ENCODE measurements at regions not wholly inside any gene's neighbourhood (a gene's known extent, or its start where the extent isn't known, plus 50 kb on each side); places are given as distances from the start of the nearest gene placed in this dataset.

DNA sequence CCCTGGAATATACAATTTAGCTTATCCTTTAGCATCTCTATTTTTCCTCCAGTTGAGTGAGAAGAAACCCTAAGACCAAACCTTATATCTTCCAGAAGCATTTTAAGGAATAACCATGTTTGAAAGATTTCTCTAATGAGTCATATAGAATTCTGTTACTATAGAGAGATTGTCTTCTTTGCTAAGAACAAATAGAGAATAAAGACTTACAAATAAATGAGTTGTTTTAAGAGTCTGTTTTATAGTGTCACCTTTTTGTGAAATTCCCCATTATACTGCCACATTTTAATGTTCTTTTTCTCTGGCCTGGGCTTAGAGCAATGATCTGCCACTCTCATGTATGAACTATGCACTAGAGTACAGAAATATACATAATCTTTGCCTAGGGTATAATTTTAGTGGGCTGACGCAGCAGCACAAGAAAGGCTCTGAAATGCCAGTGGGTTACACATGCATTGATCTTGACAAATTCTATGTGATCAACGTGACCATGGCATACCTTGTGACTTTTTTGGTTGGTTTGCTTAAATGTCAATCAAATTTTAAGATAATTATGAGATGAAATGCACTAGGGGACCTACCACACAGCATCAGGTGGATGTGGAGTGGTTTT lies 145.1 kb upstream of the MKLN1 start:
- no peak for DNase-seq (ENCODE audit: low read depth in 2 of 2)

DNA sequence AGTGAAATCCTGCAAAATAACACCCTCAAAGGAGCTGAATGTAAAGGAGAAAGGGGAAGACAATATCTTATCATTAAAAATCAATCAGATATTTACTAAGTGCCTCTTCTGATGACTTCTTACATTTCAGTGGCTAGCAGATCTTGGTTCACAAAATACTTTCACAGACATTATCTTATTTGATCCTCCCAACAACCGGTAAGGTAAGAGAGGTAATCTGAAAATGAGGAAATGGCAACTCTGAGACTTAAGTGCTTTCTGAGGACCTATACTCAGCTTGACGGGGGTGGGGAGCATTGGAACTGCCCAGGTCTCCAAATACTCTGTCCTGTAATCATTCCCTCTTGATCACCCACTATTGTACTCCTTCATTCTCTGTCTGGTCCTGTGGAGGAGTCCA lies 144.6 kb upstream of the MKLN1 start:
- no peak for DNase-seq (ENCODE audit: low read depth in 2 of 2)

DNA sequence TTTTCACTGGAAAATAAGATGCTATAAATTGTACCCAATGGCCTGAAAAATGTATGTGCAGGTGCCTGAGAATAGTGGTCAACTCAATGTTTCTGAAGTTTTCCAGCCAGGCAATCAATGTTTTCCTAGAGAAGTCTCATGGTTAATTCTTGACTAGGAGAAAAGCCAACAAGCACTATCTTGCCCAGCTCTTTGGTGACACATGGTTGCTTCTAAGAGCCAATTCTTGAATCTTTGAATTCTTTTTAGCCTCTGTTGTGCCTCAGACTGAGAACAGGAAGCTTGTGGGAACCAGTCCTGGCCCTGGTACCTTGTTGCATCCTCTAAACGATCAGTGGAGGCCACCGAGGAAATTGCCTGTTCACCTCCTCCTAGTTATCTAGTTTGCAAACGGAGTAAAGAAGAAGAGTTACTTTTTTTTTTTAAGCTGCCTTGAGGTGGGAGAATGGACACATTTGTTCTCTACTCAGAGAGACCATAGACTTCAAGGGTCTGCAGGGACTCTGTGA lies 144.0 kb upstream of the MKLN1 start:
- DNase-seq (ENCODE audit: low read depth in 2 of 2), result no peak

DNA sequence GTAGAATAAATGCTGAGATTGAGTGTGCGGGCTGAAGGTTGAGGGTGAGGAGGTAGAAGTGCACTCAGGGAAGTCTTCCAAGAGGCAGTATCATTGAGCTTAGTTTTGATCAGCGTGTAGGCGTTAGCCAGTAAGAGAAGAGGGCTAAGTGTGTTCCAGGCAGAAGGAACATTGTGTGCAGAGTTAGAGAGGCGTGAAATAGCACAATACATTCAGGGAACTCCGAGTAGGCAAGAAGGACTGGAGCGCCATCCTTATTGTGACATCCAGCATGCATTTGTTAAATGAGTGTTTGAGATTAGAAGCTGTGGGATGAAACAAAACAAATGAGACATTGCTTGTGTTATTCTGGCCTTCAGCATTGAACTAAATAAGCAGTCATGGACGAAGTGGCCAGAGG lies 140.9 kb upstream of the MKLN1 start:
- DNase-seq (ENCODE audit: low read depth in 2 of 2), result no peak

DNA sequence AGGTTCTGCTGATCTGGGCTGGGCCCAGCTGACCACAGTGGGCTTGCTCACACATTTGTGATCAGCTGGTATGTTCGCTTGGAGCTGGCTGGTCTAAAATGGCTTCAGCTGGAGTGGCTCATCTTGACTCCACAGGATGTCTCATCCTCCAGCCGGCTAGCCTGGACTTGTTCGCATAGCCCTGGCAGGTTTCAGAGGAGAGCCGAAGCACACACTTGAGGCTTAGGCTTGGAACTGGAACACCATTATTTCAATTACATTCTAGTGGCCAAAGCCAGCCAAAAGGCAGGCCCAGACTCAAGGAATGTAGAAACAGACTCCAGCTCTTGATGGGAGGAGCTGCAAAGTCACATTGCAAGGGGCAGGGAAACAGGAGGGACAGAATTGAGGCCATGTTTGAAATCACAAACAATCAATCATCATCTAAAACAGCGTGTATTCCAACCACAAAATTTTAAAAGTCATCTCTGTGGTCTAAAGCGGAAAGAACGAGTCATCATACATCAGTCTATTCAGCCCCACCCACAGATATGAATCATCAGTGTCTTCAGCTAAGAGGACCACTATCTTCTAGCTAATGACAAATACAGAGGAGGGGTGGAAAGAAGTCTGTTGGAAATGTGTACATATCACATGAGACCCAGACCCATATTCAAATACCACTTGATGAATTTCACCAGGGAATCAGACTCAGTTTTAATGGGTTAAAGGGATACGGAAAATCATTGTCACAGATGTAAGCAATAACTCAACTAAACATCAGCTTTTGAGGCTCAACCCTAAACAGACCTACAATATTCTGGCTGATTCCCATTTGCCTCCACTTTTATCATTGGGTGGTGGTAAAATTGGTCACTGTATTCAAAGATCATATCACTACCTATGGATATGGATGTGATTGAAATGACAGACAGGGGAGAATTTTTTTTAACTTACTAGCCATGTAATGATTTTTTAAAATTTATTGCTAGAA lies 139.0 kb upstream of the MKLN1 start:
- DNase-seq (ENCODE audit: low read depth in 2 of 2), result peak; percentile 35 to 38

DNA sequence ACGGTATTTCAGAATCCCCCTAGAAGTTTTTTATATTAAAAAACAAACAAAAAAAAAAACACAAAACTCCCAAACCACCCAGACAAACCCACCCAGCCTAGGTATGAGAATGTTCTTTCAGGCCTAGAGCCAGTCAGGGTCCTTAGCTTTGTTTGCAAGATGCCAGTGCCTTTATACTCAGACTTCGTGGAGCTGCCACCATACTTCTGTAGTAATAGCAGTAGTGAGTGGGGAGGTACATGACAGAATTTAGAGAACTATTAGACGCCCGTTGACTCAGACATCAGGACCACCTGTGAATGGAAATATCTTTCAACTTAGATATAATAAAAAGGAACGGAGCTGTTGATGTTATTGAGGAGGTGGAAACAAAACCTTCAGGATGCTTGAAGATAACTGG lies 138.2 kb upstream of the MKLN1 start:
- no peak for DNase-seq (ENCODE audit: low read depth in 2 of 2)

DNA sequence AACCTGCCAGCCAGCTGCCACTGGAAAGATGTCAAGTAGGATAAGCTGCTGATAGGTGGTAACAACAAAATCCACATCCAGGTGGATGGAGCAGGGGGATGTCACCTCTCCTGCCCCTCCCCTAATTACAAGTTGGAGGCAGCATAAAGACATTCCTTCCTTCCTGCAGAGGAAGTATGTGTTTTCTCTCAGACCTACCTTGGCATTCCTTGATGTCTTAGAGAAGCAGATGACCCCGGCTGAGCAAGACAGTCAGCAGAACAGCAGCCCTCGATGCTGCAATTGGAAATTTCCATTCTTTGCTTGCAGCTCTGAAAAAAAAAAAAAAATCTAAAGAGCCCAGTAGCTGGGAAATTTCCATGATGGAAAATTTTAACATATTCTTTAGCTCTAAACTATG lies 137.5 kb upstream of the MKLN1 start:
- DNase-seq (ENCODE audit: low read depth in 2 of 2), result no peak

DNA sequence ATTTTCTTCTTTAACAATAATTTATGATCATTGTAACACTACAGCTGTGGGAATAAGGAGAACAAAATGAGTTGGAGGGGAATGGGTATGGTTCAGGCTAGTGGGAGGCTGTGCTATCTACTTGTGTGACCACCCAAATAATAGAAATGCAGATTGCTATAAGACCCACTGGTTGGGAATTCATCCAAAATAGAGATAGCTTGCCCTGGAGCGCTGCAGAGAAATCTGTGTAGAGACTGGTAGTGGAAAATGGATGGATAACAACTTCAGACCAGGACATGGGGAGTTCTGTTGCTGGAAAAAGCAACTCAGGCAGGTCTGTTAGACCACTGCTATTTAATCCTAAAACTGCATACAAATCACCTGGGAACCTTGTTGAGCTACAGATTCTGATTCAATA lies 137.1 kb upstream of the MKLN1 start:
- no peak for DNase-seq (ENCODE audit: low read depth in 2 of 2)

DNA sequence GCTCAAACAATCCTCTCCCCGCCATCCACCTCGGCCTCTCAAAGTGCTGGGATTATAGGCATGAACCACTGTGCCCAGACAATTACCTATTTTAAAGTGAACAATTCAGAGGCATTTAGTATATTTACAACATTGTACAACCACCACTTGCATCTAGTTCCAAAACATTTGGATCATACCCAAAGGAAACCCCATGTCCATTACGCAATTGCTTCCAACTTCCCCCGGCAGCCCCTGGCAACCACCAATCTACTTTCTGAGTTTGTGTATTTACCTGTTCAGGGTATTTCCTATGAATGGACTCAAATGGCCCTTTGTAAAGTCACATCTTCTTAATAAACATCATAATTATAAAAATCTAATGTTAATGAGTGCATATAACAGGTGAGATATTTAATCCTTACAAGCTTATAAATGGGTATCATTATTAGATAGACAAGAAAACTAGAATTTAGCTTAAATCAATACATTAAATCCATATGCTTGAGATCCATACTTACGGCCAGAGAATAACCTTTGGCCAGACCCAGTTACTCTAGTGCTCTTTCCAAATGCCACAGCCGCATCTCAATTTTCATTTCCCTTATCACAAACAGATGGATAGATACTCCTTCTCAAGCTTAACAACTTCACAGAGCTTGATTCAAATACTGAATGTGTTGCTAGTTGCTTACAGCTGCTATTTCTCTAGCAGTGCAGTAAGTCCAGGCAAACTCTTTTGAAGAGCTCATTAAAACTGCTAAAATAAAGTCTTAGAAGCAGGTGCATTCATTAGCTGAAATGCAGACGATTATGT lies 133.4 kb upstream of the MKLN1 start:
- DNase-seq (ENCODE audit: low read depth in 2 of 2), result no peak

DNA sequence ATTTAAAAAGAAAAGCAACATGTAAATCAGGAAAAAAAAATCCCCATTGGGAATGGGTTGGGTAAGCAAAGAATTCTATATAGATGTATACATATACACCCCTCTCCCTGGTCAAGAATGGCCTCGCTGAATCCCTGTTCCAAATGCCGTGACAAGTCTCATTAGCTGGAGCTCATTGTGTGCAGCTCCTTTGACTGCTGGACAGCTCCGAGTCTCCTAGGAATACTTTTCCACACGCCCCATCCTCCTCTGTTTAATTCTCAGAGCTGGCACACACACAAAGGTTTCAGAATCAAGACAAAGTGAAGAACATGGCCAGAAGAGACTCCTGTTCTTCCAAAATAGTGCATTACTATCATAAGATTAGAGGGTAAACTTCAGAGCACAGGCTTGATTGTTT lies 130.9 kb upstream of the MKLN1 start:
- no peak for DNase-seq (ENCODE audit: low read depth in 2 of 2)

DNA sequence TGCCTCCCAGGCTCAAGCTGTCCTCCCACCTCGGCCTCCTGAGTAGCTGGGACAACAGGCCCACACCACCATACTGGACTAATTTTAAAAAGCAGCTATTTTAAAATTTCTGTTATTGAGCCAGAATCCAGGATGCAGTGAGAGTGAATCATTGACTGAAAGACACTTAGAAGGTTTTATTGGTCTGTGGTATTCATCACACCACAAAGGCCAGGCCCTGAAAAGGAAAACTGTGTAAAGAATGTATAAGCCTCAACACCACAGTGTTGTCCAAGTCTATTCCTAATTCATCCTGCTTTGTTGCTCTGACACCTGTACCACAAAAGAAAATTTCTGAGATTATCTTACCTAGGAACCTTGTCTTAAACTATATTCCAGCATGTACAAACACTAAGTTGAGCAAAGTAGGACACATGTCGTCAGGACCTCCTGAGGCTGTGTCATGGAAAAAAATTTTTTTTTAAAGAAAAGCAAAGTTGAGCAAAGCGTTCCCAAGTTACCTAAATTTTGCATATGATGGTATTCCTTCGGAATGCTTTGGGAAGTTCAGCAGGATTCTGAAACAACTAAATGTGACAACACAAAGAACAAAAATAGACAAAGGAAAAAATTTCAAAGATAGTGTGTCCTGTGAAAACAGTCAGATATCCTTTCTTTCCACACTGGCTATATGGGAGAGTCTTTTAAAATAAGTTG lies 129.6 kb upstream of the MKLN1 start:
- no peak for DNase-seq (ENCODE audit: low read depth in 2 of 2)

DNA sequence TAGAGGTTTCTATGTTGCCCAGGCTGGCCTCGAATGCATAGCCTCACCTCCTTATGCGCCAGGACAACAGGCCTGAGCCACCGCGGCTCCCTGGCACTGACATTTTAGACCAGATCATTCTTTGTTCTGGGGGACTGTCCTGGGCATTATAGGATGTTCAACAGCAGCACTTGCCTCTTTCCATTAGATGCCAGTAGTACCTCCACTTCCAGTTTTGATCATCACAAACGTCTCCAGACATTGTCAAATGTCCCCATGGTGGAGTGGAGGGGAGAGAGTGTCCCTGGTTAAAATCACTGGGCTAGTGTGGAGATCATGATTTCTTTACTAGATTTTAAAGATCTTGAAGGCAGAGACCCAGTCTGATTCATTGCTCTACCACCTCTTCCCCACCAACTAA lies 125.2 kb upstream of the MKLN1 start:
- no peak for DNase-seq (ENCODE audit: low read depth in 2 of 2)

DNA sequence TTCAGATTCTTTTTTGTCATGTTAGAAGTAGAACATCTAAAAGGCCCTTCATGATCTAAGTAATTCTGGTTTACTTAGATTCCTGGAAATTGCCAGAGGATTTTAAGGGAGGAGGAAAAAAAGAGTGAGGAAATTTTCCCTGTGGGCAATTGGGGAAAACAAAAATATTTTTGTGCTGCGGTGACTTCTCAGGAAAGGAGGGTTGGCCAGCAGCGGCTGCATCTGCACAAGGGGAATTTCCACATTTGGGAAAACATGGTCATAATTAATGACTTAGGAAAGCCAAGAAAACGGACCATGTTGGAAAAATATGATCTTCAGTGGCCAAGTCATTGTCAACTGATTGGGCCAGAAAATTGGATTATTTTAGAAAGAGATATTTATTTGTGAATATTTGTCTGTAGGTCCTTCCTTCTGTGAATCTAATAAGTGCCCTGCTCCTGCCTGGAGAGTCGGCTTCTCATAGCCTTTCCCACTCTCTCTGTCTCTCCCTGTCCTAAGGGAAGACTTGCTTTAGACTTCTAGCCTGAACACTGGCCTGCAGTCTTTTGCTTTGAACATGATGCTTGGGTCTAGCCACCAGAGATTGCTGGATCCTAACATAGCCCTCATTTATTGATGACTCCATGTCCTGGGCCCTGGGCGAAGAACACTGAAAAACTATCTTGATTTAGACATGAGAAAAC lies 124.2 kb upstream of the MKLN1 start:
- no peak for DNase-seq (ENCODE audit: low read depth in 2 of 2)

DNA sequence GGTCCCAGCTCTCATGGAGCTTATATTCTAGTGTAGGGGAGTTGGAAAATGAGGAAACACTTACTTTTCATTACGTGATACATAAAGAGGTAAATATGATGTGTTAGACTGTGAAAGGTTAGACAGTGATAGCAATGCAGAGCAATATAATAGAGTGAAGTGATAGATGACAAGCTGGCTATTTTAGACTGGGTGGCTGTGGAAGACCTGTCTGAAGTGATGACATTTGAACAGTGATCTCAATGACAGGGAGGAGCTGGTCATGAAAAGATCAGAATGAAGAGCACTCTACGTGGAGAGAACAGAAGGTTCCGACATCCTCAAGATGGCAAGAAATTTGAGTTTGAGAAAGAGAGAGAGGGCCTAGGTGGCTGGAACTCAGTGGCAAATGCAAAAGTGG lies 118.9 kb upstream of the MKLN1 start:
- DNase-seq (ENCODE audit: low read depth in 2 of 2), result no peak

DNA sequence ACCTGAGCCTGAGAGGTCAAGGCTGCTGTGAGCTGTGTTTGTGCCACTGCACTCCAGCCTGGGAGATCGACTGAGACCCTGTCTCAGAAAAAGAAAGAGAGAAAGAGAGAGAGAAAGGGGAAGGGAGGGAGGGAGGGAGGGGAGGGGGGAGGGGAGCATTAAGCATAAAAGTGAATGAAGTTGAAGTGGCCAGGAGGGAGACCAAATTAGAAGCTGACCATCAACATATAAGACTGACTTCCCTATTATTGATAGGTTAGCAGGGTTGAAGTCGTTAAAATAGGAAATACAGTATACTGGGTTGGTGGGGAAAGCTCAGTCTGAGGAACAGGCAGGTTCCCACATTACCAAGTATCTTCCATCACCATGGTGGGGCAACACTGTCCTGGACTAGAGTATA lies 117.1 kb upstream of the MKLN1 start:
- DNase-seq (ENCODE audit: low read depth in 2 of 2), result no peak

DNA sequence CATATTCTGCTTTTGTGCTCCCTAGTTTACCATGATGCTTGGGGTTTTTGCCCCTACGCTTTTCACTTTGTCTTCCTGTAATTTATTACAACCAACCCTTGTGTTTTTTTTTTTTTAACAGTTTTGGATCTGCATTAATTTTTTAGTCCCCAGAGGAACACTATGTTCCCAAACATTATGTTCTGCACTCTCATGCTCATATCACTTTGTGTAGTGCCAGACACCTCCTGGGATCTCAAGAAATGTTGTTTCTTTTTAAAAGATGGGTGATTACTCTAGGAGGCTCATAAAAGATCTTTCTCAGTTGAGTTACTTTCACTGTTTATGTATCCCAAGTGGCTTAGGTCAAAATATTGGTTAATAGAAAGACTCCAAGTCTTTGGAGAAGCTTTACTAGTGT lies 116.2 kb upstream of the MKLN1 start:
- DNase-seq (ENCODE audit: low read depth in 2 of 2), result no peak

DNA sequence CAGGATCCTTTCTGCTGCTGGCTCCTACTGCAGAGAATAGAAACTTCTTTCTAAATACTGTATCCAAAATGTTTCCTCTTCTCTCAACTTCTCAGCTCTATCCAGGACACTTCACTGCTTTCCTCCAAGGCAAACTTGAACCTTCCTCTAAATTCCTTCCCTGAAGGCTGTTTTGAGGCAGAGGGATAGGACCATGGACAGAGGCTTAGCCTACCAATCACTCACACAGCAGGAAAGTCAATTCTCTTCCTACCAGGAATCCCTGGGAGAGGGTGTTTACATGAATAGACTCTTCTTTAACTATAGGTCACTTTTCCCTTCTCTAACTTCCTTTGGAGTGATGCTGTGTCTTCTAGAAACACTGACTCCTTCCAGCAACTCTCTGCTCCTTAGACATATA lies 115.6 kb upstream of the MKLN1 start:
- DNase-seq (ENCODE audit: low read depth in 2 of 2), result no peak

DNA sequence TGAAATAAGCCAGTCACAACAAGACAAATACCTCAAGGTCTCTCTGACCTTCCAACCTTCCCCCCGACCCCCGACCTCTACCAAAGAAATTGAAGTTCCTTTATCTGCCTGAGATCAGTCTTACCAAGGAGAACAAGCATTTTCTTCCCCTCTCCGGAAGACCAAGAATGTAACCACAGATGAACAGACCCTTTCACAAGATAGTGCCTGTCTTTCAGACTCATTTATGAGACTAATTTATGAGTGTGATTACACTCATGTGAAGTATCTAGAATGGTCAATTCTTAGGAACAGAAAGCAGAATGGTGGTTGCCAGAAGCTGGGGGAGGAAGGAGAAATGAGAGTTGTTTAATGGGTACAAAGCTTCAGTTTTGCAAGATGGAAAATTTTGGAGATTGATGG lies 108.9 kb upstream of the MKLN1 start:
- no peak for DNase-seq (ENCODE audit: low read depth in 2 of 2)

DNA sequence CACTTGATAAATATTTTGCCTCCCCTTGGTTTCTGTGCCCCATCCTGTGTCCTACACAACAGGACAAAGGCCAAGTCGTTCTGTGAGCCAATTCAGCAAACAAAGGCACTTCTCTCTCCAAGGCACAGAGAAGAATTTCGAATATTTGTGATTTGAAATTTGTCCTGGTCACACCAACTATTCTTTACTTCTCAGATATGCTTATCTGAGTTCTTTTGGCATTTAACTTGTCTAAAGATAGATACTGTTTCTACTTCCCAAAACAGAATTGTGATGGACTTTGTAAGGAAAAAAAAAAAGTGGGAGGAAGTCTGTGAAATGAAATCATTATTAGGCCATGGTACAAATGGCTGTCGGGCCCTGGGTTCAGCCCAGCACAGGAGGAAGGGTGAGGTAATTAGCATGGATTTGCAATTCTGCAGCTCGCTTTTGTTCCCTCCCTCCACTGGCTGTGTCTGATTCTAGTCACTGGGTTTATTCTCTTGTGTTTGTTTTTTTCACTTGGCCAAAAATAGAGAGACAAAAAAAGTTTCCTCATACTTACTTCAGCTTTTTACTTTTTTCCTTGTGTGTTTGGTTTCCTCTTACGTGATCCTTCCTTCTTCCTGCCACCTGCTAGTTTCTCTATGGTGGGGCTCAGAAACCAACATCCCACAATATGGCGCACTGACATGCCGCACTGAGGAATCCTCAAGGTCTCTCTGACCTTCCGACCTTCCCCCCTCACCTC lies 108.2 kb upstream of the MKLN1 start:
- DNase-seq (ENCODE audit: low read depth in 2 of 2), result no peak

DNA sequence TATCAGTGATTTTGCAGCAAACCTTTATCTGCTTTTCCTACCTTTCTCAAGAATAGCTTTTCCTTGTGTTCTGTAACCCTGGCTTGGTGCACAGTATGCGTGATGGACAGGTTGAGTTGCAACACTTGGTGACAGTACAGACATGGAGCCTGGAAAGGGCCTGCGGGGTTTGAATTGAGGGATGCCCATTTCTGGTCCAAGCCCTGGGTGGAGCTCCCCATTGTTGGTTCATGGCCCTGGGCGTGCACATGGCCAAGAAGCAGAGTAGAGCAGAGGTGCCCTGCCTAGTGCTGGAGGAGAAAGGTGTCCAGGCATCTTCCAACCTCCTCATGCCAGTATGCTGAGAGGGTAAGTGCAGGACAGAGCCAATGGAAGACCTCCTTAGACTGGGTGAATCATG lies 106.6 kb upstream of the MKLN1 start:
- DNase-seq (ENCODE audit: low read depth in 2 of 2), result no peak

DNA sequence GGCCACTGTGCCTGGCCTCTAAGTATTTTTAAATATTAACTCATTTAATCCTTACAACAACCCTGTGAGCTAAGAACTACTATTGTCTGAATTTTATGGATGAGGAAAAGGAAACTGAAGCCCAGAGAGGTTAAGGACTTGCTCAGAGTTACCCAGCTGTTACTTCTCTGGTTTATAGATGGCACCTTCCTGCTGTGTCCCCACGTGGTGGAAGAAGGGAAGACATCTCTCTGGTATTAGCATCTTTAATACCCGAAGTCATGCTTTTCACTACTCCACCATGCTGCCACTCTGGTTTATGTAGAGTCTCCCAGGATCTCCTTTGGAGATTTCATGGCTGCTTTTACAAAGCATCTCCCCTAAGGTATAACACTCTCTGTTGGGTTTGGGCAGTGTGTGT lies 105.5 kb upstream of the MKLN1 start:
- DNase-seq (ENCODE audit: low read depth in 2 of 2), result no peak

All from stimulated activated CD4-positive, alpha-beta T cell treated with anti-CD3 and anti-CD28 coated beads, Interleukin-15, amount 100 ng/mL, for 48 hours (primary cell).